Neural crest cell (in vitro differentiated cells): ENCODE measurements at regions not wholly inside any gene's neighbourhood (a gene's known extent, or its start where the extent isn't known, plus 50 kb on each side); places are given as distances from the start of the nearest gene placed in this dataset.

ENCODE experiments used
- DNase-seq: peaks from one replicate; pipeline ENCODE4 v3.0.0; 2021; ENCODE audit warnings: low read depth, mixed read lengths, low spot score
- H3K27ac Mint-ChIP-seq: one replicate; pipeline ENCODE4 v1.8.0; 2021; ENCODE audit warnings: mild to moderate bottlenecking, mixed read lengths; ENCODE audit not compliant: unreplicated experiment
- H3K27me3 Mint-ChIP-seq: 2 replicates; pipeline ENCODE4 v1.8.0; 2021; ENCODE audit warnings: low read depth, mild to moderate bottlenecking, mixed read lengths
- H3K36me3 Mint-ChIP-seq: 2 replicates; pipeline ENCODE4 v1.8.0; 2021; ENCODE audit warnings: low read depth, mild to moderate bottlenecking, mixed read lengths
- H3K4me1 Mint-ChIP-seq: 2 replicates; pipeline ENCODE4 v1.8.0; 2021; ENCODE audit warnings: mixed read lengths
- H3K4me3 Mint-ChIP-seq: one replicate; pipeline ENCODE4 v1.8.0; 2021; ENCODE audit warnings: mild to moderate bottlenecking, mixed read lengths
- H3K9me3 Mint-ChIP-seq: 2 replicates; pipeline ENCODE4 v1.8.0; 2021; ENCODE audit warnings: mixed read lengths
- TF ChIP-seq, protein P1 (sequence below): fragments of 200-600 bp; sonication (generic); conservative IDR thresholded peaks from 2 replicates; pipeline ENCODE4 v1.5.0; 2021; ENCODE audit warnings: antibody characterized with exemption, mild to moderate bottlenecking

DNA sequence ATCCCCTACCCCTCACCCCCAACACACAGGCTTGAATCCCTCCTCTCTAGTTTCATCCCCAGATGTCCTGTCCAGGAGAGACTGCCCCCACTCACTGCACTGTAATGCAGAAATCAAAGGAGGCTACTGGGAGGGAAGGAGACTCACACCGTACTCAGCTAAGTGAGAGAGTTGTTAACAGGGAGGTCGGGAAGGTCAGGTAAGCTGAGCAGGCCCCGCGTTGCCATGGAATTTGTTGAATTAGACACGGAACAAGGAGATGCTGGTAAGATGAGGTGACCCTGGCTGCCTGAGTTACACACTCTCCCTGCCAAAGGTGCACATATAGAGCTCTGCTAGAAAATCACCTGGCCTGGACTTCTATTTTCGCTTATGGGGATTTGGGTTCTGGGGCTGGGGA lies 197.9 kb downstream of the NXPE2 start:
- Mint-ChIP-seq H3K4me3 (no peak overlapping the region), H3K9me3 (no peaks in the 10 kb centered on the region), H3K36me3 (no peaks in the 10 kb centered on the region), H3K4me1 (peaks cover 7% of the 10 kb centered on the region), H3K27me3 (no peaks in the 10 kb centered on the region), H3K27ac (no peak overlapping the region)
- TF ChIP-seq, protein P1, sequence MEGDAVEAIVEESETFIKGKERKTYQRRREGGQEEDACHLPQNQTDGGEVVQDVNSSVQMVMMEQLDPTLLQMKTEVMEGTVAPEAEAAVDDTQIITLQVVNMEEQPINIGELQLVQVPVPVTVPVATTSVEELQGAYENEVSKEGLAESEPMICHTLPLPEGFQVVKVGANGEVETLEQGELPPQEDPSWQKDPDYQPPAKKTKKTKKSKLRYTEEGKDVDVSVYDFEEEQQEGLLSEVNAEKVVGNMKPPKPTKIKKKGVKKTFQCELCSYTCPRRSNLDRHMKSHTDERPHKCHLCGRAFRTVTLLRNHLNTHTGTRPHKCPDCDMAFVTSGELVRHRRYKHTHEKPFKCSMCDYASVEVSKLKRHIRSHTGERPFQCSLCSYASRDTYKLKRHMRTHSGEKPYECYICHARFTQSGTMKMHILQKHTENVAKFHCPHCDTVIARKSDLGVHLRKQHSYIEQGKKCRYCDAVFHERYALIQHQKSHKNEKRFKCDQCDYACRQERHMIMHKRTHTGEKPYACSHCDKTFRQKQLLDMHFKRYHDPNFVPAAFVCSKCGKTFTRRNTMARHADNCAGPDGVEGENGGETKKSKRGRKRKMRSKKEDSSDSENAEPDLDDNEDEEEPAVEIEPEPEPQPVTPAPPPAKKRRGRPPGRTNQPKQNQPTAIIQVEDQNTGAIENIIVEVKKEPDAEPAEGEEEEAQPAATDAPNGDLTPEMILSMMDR: no peak
- no peak for DNase-seq

DNA sequence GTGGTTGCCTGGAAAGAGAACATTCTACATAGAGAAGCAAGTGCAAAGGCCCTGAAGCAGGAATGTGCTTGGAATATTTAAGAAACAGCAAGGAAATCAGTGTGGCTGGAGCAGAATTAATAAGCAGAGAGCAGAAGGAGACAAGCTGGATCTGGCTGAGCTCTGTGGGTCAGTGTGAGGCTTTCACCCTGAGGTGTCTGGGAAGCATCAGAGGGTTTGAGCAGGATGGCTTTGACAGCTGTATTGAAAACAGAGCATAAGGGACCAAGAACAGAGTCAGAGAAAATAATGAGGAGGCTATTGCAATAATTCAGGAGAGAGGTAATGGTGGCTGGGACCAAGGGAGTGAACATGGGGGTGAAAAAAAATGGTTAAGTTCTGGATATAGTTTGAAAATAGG lies 199.6 kb downstream of the NXPE2 start:
- Mint-ChIP-seq H3K36me3 (no peaks in the 10 kb centered on the region), H3K4me3 (no peak overlapping the region), H3K27me3 (no peaks in the 10 kb centered on the region), H3K4me1 (peaks cover 7% of the 10 kb centered on the region), H3K27ac (no peak overlapping the region), H3K9me3 (no peaks in the 10 kb centered on the region)
- DNase-seq: no peak
- TF ChIP-seq, protein P1: no peak

- Mint-ChIP-seq H3K36me3 (no peaks in the 10 kb centered on the region), H3K4me1 (peaks cover 7% of the 10 kb centered on the region), H3K27me3 (no peaks in the 10 kb centered on the region), H3K4me3 (no peak overlapping the region), H3K9me3 (no peaks in the 10 kb centered on the region), H3K27ac (no peak overlapping the region)
- TF ChIP-seq, protein P1: no peak
- no peak for DNase-seq
Observed at GRCh38 chr11:114880442-114880841, 202.1 kb downstream of the NXPE2 start.

DNA sequence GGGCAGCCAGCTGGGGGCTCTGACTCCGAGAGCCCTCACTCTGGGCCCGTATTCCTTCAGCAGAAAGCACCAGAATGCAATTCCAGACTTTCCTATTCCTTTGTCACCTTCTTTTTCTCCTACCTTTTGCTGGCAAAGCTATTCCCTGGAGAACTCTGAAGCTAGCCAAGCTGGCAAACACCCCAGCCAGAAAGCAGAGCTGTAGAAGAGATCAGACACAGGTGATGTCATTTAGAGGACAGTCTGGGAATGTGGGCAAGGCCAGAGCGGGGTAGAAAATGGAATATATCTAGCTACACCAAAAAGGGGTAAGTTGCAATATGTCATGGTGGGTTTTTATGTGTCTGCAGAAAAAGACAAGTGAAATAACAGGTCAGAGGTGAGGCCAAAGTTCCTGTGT lies 205.1 kb downstream of the NXPE2 start:
- peaks cover 6% of the 10 kb centered on the region for H3K4me1 Mint-ChIP-seq
- no peaks in the 10 kb centered on the region for H3K9me3 Mint-ChIP-seq
- no peak overlapping the region for H3K27ac Mint-ChIP-seq
- H3K27me3 Mint-ChIP-seq: peaks cover 4% of the 10 kb centered on the region
- H3K36me3 Mint-ChIP-seq: no peaks in the 10 kb centered on the region
- no peak for DNase-seq
- TF ChIP-seq, protein P1: no peak
- no peak overlapping the region for H3K4me3 Mint-ChIP-seq

- H3K4me1 Mint-ChIP-seq: peaks cover 10% of the 10 kb centered on the region
- H3K27ac Mint-ChIP-seq: no peak overlapping the region
- DNase-seq: no peak
- peaks cover 3% of the 10 kb centered on the region for H3K9me3 Mint-ChIP-seq
- peaks cover 16% of the 10 kb centered on the region for H3K27me3 Mint-ChIP-seq
- H3K4me3 Mint-ChIP-seq: no peak overlapping the region
- TF ChIP-seq, protein P1: no peak
- H3K36me3 Mint-ChIP-seq: no peaks in the 10 kb centered on the region
Observed at GRCh38 chr11:114886644-114887265, 208.4 kb downstream of the NXPE2 start.
